Neuronal stem cell (in vitro differentiated cells): ENCODE measurements at regions not wholly inside any gene's neighbourhood (a gene's known extent, or its start where the extent isn't known, plus 50 kb on each side); places are given as distances from the start of the nearest gene placed in this dataset.

Experiments
- DNase-seq: peaks from one replicate; pipeline ENCODE4 v3.0.0-alpha.2; 2013; ENCODE audit warnings: low spot score
- H2AFZ ChIP-seq: one replicate; pipeline ENCODE4 v1.6.1; 2013; ENCODE audit warnings: mild to moderate bottlenecking, low read length, inconsistent platforms
- H2AK5ac ChIP-seq: 2 replicates; pipeline ENCODE4 v1.6.1; 2013; ENCODE audit warnings: low read depth, mild to moderate bottlenecking, inconsistent platforms, low read length, moderate library complexity, mixed read lengths
- H2BK120ac ChIP-seq: 2 replicates; pipeline ENCODE4 v1.6.1; 2013; ENCODE audit warnings: low read depth, mild to moderate bottlenecking, inconsistent platforms, low read length, moderate library complexity, mixed read lengths
- H2BK12ac ChIP-seq: one replicate; pipeline ENCODE4 v1.6.1; 2013; ENCODE audit warnings: low read length, inconsistent platforms
- H2BK15ac ChIP-seq: 2 replicates; pipeline ENCODE4 v1.6.1; 2013; ENCODE audit warnings: mild to moderate bottlenecking, low read length, inconsistent platforms, mixed read lengths
- H2BK5ac ChIP-seq: one replicate; pipeline ENCODE4 v1.6.1; 2013; ENCODE audit warnings: inconsistent platforms, mild to moderate bottlenecking, low read length, moderate library complexity
- H3K14ac ChIP-seq: one replicate; pipeline ENCODE4 v1.6.1; 2013; ENCODE audit warnings: low read length, inconsistent platforms
- H3K18ac ChIP-seq: 2 replicates; pipeline ENCODE4 v1.6.1; 2013; ENCODE audit warnings: low read length, inconsistent platforms
- H3K23ac ChIP-seq: 2 replicates; pipeline ENCODE4 v1.6.1; 2013; ENCODE audit warnings: low read depth, mild to moderate bottlenecking, mixed read lengths, low read length, inconsistent platforms; ENCODE audit not compliant: poor library complexity
- H3K27ac ChIP-seq: replicated peaks from 3 replicates; pipeline ENCODE4 v1.5.1; 2013; ENCODE audit warnings: low read length, inconsistent platforms
- H3K27me3 ChIP-seq, 3 experiments: 2 replicates each; pipeline ENCODE4 v1.6.1; 2013; ENCODE audit warnings: low read length in 3 of 3, mild to moderate bottlenecking in 2 of 3, inconsistent platforms in 1 of 3, low read depth in 1 of 3, mixed read lengths in 1 of 3, moderate library complexity in 1 of 3; ENCODE audit not compliant: control insufficient read depth in 3 of 3, insufficient read depth in 3 of 3
- H3K36me3 ChIP-seq, 2 donors: replicated peaks in 1 of 2; 2 replicates each; pipeline ENCODE4 v1.6.1; 2013; ENCODE audit warnings: low read length in 2 of 2; ENCODE audit not compliant: control insufficient read depth in 2 of 2, insufficient read depth in 2 of 2
- H3K4ac ChIP-seq: 2 replicates; pipeline ENCODE4 v1.6.1; 2013; ENCODE audit warnings: inconsistent platforms, mild to moderate bottlenecking, low read length, moderate library complexity
- H3K4me1 ChIP-seq, 2 donors: 1 replicate in 1 of 2; 2 replicates in 1 of 2; pipeline ENCODE4 v1.6.1; 2013; ENCODE audit warnings: low read length in 2 of 2, low read depth in 1 of 2; ENCODE audit not compliant: control insufficient read depth in 2 of 2, insufficient read depth in 1 of 2
- H3K4me2 ChIP-seq: one replicate; pipeline ENCODE4 v1.6.1; 2013; ENCODE audit warnings: mild to moderate bottlenecking, low read length, inconsistent platforms; ENCODE audit not compliant: insufficient read depth, poor library complexity, severe bottlenecking
- H3K4me3 ChIP-seq, 2 donors: 2 replicates each; pipeline ENCODE4 v1.5.1; 2013; ENCODE audit warnings: low read length in 2 of 2, mild to moderate bottlenecking in 2 of 2, inconsistent platforms in 1 of 2, moderate library complexity in 1 of 2
- H3K79me1 ChIP-seq: one replicate; pipeline ENCODE4 v1.6.1; 2013; ENCODE audit warnings: low read depth, mild to moderate bottlenecking, inconsistent platforms, low read length, moderate library complexity
- H3K9ac ChIP-seq: one replicate; pipeline ENCODE4 v1.6.1; 2013; ENCODE audit warnings: mild to moderate bottlenecking, low read depth, low read length, inconsistent platforms; ENCODE audit not compliant: poor library complexity
- H3K9me3 ChIP-seq, 2 donors: replicated peaks in 1 of 2; 2 replicates each; pipeline versions ENCODE3 to v1.6.1; 2013; ENCODE audit warnings: low read length in 2 of 2, mild to moderate bottlenecking in 2 of 2, inconsistent platforms in 1 of 2, low read depth in 1 of 2, mixed read lengths in 1 of 2, moderate library complexity in 1 of 2; ENCODE audit not compliant: control insufficient read depth in 2 of 2, insufficient read depth in 1 of 2
- H4K8ac ChIP-seq: one replicate; pipeline ENCODE4 v1.6.1; 2013; ENCODE audit warnings: low read depth, mild to moderate bottlenecking, inconsistent platforms, low read length, moderate library complexity
- H4K91ac ChIP-seq: one replicate; pipeline ENCODE4 v1.6.1; 2013; ENCODE audit warnings: low read length, low read depth, mild to moderate bottlenecking, inconsistent platforms; ENCODE audit not compliant: poor library complexity
- WGBS, 2 donors: extraction: QIAGEN DNeasy Blood & Tissue Kit; methylation state at CpG; one replicate each; pipeline ENCODE4 v1.1.7; 2013; ENCODE audit warnings: missing lambda C conversion rate in 2 of 2, mixed read lengths in 1 of 2; ENCODE audit not compliant: insufficient read length in 2 of 2, insufficient replicate concordance in 1 of 2; ENCODE audit errors: extremely low coverage in 2 of 2; 5-methylcytosine and 5-hydroxymethylcytosine counted together

- no peak for DNase-seq
- Histone ChIP-seq H3K23ac (no peak overlapping the region), H3K4me1 (no peaks in the 10 kb centered on the region), H3K27me3 (no peaks in the 10 kb centered on the region), H2BK120ac (no peak overlapping the region), H2BK5ac (no peak overlapping the region), H3K4me2 (no peak overlapping the region), H3K9me3 (no peaks in the 10 kb centered on the region), H3K4ac (no peak overlapping the region), H3K36me3 (no peaks in the 10 kb centered on the region), H2AFZ (no peak overlapping the region), H2AK5ac (no peak overlapping the region), H3K14ac (no peak overlapping the region), H3K9ac (no peak overlapping the region), H4K91ac (no peak overlapping the region), H3K18ac (no peak overlapping the region), H3K4me3 (no peak overlapping the region), H2BK12ac (no peak overlapping the region), H3K79me1 (no peaks in the 10 kb centered on the region), H2BK15ac (no peak overlapping the region), H3K27ac (no peak overlapping the region), H4K8ac (no peak overlapping the region)
- WGBS, 2 donors, result no CpG with 5 or more reads among the region's 3 CpGs
Observed at GRCh38 chr4:43399726-43400125, 507.2 kb downstream of the GRXCR1 start.

GRCh38 chr4:43402393-43402792, 509.9 kb downstream of the GRXCR1 start:
- Histone ChIP-seq H3K9me3 (peaks cover 0 to 2% of the 10 kb centered on the region in 2 donors), H4K8ac (no peak overlapping the region), H3K9ac (no peak overlapping the region), H2BK15ac (no peak overlapping the region), H3K4ac (no peak overlapping the region), H3K27me3 (no peaks in the 10 kb centered on the region), H3K4me1 (no peaks in the 10 kb centered on the region), H3K14ac (no peak overlapping the region), H3K4me3 (no peak overlapping the region), H3K27ac (no peak overlapping the region), H2BK120ac (no peak overlapping the region), H3K4me2 (no peak overlapping the region), H2AK5ac (no peak overlapping the region), H2AFZ (no peak overlapping the region), H3K18ac (no peak overlapping the region), H3K79me1 (no peaks in the 10 kb centered on the region), H3K23ac (no peak overlapping the region), H2BK12ac (no peak overlapping the region), H2BK5ac (no peak overlapping the region), H4K91ac (no peak overlapping the region), H3K36me3 (no peaks in the 10 kb centered on the region)
- WGBS, 2 donors, result no CpG with 5 or more reads among the region's 1 CpG
- no peak for DNase-seq

DNA sequence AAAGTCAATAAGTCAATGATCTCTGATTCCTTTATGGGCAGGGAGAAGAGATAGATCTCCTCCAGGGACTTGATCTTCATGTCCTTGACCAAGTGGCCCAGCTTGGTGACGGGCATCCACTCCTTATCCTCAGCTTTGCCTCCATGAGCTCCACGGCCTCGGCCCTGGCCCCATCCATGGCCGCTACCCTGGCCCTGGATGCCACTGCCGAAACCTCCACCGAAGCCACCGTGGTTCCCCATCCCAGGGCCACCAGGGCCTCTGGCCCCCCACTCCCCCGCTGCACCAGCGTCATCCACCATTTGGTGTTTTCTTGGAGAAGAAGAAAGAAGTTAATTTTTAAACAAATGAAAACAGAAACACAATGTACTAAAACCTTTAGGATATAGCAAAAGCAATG, 518.1 kb downstream of the GRXCR1 start:
- H4K8ac ChIP-seq, result no peak overlapping the region
- H2BK15ac ChIP-seq, result no peak overlapping the region
- no peak overlapping the region for H3K4me3 ChIP-seq
- no peak overlapping the region for H3K9ac ChIP-seq
- H3K4me2 ChIP-seq, result no peak overlapping the region
- H3K4ac ChIP-seq, result no peak overlapping the region
- no peak overlapping the region for H4K91ac ChIP-seq
- H3K27me3 ChIP-seq, result no peaks in the 10 kb centered on the region
- no peak for DNase-seq
- H3K9me3 ChIP-seq, result peaks cover 0 to 2% of the 10 kb centered on the region in 2 donors
- no peak overlapping the region for H3K14ac ChIP-seq
- H3K79me1 ChIP-seq, result peaks cover 2% of the 10 kb centered on the region
- H2BK120ac ChIP-seq, result no peak overlapping the region
- no peak overlapping the region for H3K23ac ChIP-seq
- no peak overlapping the region for H3K27ac ChIP-seq
- no CpG with 5 or more reads among the region's 9 CpGs for WGBS, 2 donors
- H2BK5ac ChIP-seq, result no peak overlapping the region
- H2BK12ac ChIP-seq, result no peak overlapping the region
- H3K36me3 ChIP-seq, result no peaks in the 10 kb centered on the region
- no peak overlapping the region for H2AK5ac ChIP-seq
- H2AFZ ChIP-seq, result no peak overlapping the region
- no peaks in the 10 kb centered on the region for H3K4me1 ChIP-seq
- H3K18ac ChIP-seq, result no peak overlapping the region

- Histone ChIP-seq H3K79me1 (peaks cover 2% of the 10 kb centered on the region), H3K4ac (no peak overlapping the region), H4K8ac (no peak overlapping the region), H3K36me3 (no peaks in the 10 kb centered on the region), H3K4me1 (no peaks in the 10 kb centered on the region), H2BK15ac (no peak overlapping the region), H3K18ac (no peak overlapping the region), H3K27ac (no peak overlapping the region), H3K4me2 (no peak overlapping the region), H3K9ac (no peak overlapping the region), H2BK5ac (no peak overlapping the region), H3K27me3 (no peaks in the 10 kb centered on the region), H3K23ac (no peak overlapping the region), H3K4me3 (no peak overlapping the region), H4K91ac (no peak overlapping the region), H2BK120ac (no peak overlapping the region), H2AFZ (no peak overlapping the region), H2BK12ac (no peak overlapping the region), H3K14ac (no peak overlapping the region), H2AK5ac (no peak overlapping the region), H3K9me3 (peaks cover 0 to 2% of the 10 kb centered on the region in 2 donors)
- no peak for DNase-seq
Observed at GRCh38 chr4:43411226-43411625, 518.7 kb downstream of the GRXCR1 start.
